ENCODE measurements at regions not wholly inside any gene's neighbourhood (a gene's known extent, or its start where the extent isn't known, plus 50 kb on each side); places are given as distances from the start of the nearest gene placed in this dataset.

DNA sequence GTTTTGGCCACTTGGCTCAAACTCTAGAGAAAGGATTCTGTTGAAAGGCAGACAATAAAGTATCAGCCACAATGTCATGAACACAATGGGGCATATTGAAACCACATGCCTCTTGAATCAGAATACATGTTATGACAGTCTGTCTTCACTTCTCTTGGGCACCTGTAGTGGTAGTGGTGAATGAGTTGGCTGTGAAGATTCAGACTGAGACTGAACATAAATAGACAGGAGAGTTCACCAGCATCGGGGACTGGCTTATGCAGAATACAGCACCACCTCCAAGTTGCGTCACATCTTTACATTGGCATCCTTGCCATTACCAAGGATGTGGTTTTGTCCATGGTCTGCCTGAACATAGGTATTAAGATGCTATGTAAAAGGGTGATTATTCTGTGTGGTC, 336.8 kb downstream of the MYCN start:
- H3K36me3 ChIP-seq: no peaks in the 10 kb centered on the region

DNA sequence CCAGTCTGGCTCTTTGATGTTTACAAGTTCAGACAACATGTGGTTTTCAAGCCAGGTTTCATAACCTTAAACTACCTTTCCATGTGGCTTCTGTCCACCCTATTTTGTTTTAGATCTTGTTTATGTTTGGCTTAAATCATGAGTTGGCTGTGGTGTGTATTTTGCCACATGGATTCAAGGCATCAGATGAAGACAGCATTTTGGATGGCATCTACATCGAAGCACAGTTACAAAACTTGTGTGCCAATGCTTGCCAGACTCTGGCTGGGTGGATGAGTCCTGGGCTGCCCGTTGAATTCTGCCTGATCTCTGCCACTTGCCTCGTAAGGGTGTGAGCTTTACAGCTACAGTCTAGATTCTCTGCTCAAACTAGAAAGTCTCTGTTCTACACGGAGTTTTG, 335.3 kb downstream of the MYCN start:
- Histone ChIP-seq H3K4me1 (no peaks in the 10 kb centered on the region), H3K9me3 (no peaks in the 10 kb centered on the region), H3K36me3 (no peaks in the 10 kb centered on the region), H3K27ac (no peak overlapping the region), H3K27me3 (no peaks in the 10 kb centered on the region), H3K4me3 (no peak overlapping the region)
- no peak for TF ChIP-seq POLR2A (IDR thresholded peaks at IDR 0.05)
- no peak for TF ChIP-seq POLR2AphosphoS5 (IDR thresholded peaks at IDR 0.05; ENCODE audit: insufficient read depth in 1 of 2, low read depth in 1 of 2)
- TF ChIP-seq, protein P1, sequence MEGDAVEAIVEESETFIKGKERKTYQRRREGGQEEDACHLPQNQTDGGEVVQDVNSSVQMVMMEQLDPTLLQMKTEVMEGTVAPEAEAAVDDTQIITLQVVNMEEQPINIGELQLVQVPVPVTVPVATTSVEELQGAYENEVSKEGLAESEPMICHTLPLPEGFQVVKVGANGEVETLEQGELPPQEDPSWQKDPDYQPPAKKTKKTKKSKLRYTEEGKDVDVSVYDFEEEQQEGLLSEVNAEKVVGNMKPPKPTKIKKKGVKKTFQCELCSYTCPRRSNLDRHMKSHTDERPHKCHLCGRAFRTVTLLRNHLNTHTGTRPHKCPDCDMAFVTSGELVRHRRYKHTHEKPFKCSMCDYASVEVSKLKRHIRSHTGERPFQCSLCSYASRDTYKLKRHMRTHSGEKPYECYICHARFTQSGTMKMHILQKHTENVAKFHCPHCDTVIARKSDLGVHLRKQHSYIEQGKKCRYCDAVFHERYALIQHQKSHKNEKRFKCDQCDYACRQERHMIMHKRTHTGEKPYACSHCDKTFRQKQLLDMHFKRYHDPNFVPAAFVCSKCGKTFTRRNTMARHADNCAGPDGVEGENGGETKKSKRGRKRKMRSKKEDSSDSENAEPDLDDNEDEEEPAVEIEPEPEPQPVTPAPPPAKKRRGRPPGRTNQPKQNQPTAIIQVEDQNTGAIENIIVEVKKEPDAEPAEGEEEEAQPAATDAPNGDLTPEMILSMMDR (IDR thresholded peaks at IDR 0.05): no peak
- no peak for DNase-seq (ENCODE audit: extremely low spot score in 2 of 2)
- intact Hi-C loops (cut with DNase I): no loop called here

More for the DNA sequence above, 336.8 kb downstream of the MYCN start:
- Histone ChIP-seq H3K9me3 (no peaks in the 10 kb centered on the region), H3K4me1 (no peaks in the 10 kb centered on the region), H3K27me3 (no peaks in the 10 kb centered on the region), H3K4me3 (no peak overlapping the region), H3K27ac (no peak overlapping the region)
- no peak for DNase-seq (ENCODE audit: extremely low spot score in 2 of 2)
- intact Hi-C loops (cut with DNase I): no loop called here
- TF ChIP-seq, protein P1 (IDR thresholded peaks at IDR 0.05): no peak
- TF ChIP-seq POLR2AphosphoS5 (IDR thresholded peaks at IDR 0.05; ENCODE audit: insufficient read depth in 1 of 2, low read depth in 1 of 2): no peak
- no peak for TF ChIP-seq POLR2A (IDR thresholded peaks at IDR 0.05)

DNA sequence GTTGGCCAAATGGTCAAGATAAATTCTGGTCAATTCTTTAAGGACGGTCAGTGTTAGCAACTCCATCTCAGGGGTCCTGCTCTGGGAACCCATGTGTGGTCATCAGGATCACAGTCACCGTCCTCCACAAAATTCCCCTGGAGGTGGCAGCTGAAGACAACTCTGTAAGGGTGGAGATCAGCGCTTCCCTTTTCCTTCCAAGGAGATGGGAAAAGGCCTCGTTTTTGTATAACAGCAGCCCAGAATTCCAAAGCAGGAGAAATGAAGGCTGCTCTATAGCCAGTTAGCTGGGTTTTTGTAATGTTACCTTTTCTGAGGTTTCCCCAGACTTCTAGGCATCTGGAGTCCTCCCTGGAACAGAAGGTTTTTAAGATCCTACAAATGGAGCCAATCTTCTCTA, 334.8 kb downstream of the MYCN start:
- no peak overlapping the region for H3K27ac ChIP-seq
- no peak overlapping the region for H3K4me3 ChIP-seq
- DNase-seq (ENCODE audit: extremely low spot score in 2 of 2): no peak
- H3K4me1 ChIP-seq: no peaks in the 10 kb centered on the region
- H3K9me3 ChIP-seq: no peaks in the 10 kb centered on the region
- intact Hi-C loops (cut with DNase I): no loop called here
- TF ChIP-seq, protein P1 (IDR thresholded peaks at IDR 0.05): no peak
- H3K36me3 ChIP-seq: no peaks in the 10 kb centered on the region
- H3K27me3 ChIP-seq: no peaks in the 10 kb centered on the region

- Histone ChIP-seq H3K4me3 (no peak overlapping the region), H3K27me3 (no peaks in the 10 kb centered on the region), H3K36me3 (no peaks in the 10 kb centered on the region), H3K4me1 (no peaks in the 10 kb centered on the region), H3K27ac (no peak overlapping the region), H3K9me3 (no peaks in the 10 kb centered on the region)
- TF ChIP-seq, protein P1 (IDR thresholded peaks at IDR 0.05): no peak
- no peak for DNase-seq (ENCODE audit: extremely low spot score in 2 of 2)
- intact Hi-C loops (cut with DNase I): no loop called here
These were observed 332.8 kb downstream of the MYCN start for GRCh38 chr2:16273111-16273510.

DNA sequence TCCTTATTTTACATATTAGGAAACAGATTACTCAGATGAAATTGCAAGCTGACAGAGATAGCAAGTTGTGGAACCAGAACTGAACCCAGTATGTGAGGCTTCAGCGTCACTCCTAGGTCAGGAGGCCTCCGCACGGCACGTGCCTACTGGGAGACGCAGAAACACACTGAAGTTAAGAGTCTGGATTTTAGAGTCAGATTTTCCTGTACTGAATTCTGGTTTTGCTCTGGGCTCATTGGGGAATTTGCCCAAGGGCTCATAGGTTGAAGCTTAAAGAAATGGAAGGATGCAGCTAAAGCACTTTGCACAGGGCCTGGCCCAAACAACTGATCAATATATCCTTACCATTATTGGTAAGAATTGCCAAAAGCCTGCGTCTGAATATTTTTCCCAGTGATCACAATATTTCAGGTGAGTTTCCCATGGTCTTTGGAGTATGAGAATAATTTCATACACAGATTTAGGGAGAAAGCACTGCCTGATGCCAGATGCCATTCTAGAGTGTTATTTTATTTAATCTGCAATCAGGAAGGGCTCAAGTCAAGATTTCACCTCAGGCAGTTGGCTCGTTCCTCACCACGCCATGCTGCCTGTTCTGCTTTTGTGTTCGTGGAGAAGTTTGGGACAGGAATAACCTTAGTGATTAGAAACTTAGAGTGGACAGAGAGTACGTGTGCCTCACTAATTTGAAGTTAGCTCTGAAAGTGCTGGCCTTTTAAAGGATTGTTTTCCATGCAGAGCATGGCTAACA, 331.9 kb downstream of the MYCN start:
- no peaks in the 10 kb centered on the region for H3K36me3 ChIP-seq
- TF ChIP-seq POLR2AphosphoS5 (IDR thresholded peaks at IDR 0.05; ENCODE audit: insufficient read depth in 1 of 2, low read depth in 1 of 2): no peak
- TF ChIP-seq POLR2A (IDR thresholded peaks at IDR 0.05): no peak
- TF ChIP-seq, protein P1 (IDR thresholded peaks at IDR 0.05): no peak
- no peaks in the 10 kb centered on the region for H3K9me3 ChIP-seq
- no peaks in the 10 kb centered on the region for H3K4me1 ChIP-seq
- no peaks in the 10 kb centered on the region for H3K27me3 ChIP-seq
- no peak overlapping the region for H3K27ac ChIP-seq
- DNase-seq (ENCODE audit: extremely low spot score in 2 of 2): peak in 1 of 2 donors; percentile 27
- no peak overlapping the region for H3K4me3 ChIP-seq
- intact Hi-C loops (cut with DNase I): no loop called here
